NCI-H524 (cell line): ENCODE measurements at regions not wholly inside any gene's neighbourhood (a gene's known extent, or its start where the extent isn't known, plus 50 kb on each side); places are given as distances from the start of the nearest gene placed in this dataset.

Source experiments
- DNase-seq, 2 experiments: peaks; one replicate each; lab custom pipeline; 2025; lab: John Stamatoyannopoulos, UW

DNA sequence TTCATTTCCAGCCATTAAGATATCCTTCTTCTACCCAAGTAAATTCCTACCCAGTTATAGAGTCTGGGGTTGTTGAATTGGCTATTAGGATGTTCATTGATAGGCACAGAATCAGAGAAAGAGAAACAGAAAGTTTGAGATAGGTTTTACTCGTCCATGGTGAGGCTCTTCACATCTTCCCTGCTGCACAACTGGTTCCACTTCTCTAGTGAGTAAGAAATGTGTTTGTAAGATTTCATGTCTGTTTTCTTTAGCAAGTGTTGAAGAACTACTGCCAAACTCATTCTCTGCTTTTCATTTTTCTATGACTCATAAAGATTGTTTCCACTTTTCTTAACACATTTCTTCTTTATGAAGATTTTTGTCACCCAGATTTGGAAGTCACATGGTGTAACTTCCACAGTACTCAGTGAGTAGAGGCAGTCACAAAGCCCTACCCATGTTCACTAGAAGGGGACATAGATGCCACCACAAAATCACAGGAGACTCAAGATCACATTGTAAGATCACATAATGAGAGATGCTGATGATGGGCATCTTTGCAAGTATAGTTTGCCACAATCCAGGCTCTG is 152.3 kb downstream of the SNX7 start:
- no peak for DNase-seq

DNA sequence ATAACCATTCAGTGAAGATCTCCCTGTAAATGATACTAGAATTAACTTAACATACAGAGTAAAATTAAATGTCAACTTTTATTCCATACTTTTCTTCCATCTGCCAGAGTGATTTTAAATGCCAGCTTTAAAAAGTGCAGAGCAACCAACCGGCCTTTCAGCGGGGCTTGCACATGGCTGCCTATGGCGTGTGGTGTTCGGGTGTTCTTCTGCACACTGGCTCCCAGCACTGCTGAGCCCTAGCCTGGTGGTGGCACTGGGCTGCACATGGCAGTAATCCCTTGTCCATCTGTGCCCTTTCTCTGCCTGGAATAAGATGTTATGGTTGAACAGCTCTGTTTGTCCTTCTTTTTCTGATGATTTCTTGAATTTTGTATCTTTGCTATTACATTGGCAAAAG is 156.3 kb downstream of the SNX7 start:
- DNase-seq = peak; percentile 74 to 87

DNA sequence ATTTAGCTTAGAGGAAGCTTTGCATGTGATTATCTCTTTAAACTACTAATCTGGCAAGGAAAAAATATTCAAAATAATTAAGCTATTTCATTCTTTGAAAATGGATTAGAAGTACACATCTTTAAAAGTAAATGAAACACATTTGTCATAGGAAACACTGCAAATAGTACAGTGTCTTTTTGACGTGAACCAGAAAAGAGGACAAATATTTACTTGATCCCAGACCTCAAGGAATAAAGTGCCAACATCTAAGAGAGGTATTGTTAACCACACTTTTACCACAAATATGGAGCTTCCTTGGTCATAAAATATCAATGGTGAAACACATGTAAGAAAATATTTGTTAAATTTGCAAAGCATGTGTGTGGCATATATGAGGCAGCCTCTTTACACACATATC is 159.9 kb downstream of the SNX7 start:
- DNase-seq = no peak

DNA sequence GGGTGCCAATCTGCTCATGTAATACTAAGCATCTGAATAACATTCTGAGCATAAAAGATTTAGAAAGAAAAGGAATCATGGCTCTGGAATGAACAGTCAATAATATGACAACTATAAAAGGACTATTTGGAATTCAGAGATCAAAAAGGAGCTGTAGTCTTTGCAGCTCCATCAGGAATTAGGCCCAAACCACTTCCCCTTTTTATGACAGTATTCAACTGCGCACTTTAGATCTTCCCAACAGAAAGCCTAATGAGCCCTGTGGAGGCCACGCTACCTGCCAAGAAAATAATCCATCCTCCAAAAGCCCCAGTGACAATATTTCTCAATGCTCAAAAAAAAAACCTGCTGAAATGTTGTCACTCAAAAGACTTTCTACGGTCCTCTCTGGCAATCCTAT is 163.2 kb downstream of the SNX7 start:
- no peak for DNase-seq

DNA sequence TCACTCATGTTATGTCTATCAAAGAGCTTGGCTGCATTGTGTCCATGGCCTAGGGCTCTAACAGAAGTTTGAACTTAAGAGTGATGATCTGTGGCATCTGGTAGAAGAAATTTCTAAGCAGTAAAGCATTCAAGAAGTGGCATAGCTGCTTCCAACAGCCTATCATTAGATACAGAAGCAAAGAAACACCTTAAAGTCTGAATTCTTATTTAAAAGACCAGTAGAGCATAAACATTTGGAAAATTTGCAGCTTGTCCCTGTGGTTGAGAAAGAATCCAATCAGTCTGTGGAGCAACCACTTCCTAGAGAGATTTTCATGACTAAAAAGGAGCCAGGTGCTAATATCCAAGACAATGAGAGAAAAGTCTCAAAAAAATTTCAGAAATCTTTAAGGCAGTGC is 165.5 kb downstream of the SNX7 start:
- DNase-seq = no peak

DNA sequence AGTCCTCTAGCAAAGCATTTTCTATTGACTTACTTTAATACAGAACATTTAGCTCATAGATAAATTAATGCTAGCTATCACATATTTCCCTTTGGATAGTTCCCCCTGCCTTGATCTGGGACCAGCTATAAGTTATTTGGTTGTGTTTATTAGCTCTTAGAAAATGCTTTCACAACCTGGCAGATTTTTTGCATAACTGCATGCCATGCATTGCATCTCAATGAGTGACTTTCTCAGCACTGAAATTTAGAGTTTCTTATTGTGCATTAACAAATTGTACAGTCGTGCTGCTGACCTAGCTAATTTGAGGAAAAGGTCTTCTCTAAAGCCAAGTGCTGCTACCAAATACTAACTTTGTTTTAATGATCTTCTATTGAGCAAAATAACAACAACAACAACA is 164.8 kb downstream of the PLPPR5 start:
- no peak for DNase-seq
